Mesothelial cell of epicardium (in vitro differentiated cells): ENCODE measurements at regions not wholly inside any gene's neighbourhood (a gene's known extent, or its start where the extent isn't known, plus 50 kb on each side); places are given as distances from the start of the nearest gene placed in this dataset.

Experiments used
- DNase-seq, 2 experiments: peaks; one replicate each; pipeline ENCODE4 v3.0.0; 2021; ENCODE audit warnings: low spot score in 2 of 2; ENCODE audit not compliant: unreplicated experiment in 2 of 2
- H3K27ac Mint-ChIP-seq: 2 replicates; pipeline ENCODE4 v1.8.0; 2021; ENCODE audit warnings: mixed read lengths
- H3K27me3 Mint-ChIP-seq: 2 replicates; pipeline ENCODE4 v1.8.0; 2021; ENCODE audit warnings: low read depth, mixed read lengths
- H3K36me3 Mint-ChIP-seq: 2 replicates; pipeline ENCODE4 v1.8.0; 2021; ENCODE audit warnings: mixed read lengths
- H3K4me1 Mint-ChIP-seq: 2 replicates; pipeline ENCODE4 v1.8.0; 2021; ENCODE audit warnings: mixed read lengths
- H3K4me3 Mint-ChIP-seq: 2 replicates; pipeline ENCODE4 v1.8.0; 2021; ENCODE audit warnings: mild to moderate bottlenecking, moderate library complexity, mixed read lengths
- H3K9me3 Mint-ChIP-seq: 2 replicates; pipeline ENCODE4 v1.8.0; 2021; ENCODE audit warnings: mixed read lengths
- TF ChIP-seq, protein P1 (sequence below): fragments of 200-600 bp; sonication (generic); IDR thresholded peaks from one replicate; pipeline ENCODE4 v1.5.0; 2021; ENCODE audit warnings: antibody characterized with exemption; ENCODE audit not compliant: unreplicated experiment

DNA sequence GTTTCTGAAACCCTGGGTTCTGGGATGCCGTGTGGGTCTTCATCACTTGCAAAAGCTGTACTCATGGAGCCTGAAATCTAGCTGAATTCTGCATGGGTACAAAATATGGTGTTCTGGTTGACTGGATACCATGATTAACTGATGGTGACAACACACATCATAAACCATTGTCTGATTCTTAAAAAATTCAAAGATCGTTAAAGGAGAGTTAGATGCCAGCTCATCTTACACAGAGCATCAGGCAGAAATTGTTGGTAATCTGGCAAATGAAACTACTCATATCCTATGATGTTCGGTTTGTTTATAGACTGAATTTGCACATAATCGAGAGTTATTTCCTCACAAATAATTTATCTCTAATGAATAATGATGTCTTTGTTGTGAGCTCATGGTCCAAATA lies 218.1 kb upstream of the PKN2 start:
- H3K4me1 Mint-ChIP-seq = peaks cover 4% of the 10 kb centered on the region
- H3K4me3 Mint-ChIP-seq = no peak overlapping the region
- H3K9me3 Mint-ChIP-seq = peaks cover 6% of the 10 kb centered on the region
- no peak overlapping the region for H3K27ac Mint-ChIP-seq
- TF ChIP-seq, protein P1, sequence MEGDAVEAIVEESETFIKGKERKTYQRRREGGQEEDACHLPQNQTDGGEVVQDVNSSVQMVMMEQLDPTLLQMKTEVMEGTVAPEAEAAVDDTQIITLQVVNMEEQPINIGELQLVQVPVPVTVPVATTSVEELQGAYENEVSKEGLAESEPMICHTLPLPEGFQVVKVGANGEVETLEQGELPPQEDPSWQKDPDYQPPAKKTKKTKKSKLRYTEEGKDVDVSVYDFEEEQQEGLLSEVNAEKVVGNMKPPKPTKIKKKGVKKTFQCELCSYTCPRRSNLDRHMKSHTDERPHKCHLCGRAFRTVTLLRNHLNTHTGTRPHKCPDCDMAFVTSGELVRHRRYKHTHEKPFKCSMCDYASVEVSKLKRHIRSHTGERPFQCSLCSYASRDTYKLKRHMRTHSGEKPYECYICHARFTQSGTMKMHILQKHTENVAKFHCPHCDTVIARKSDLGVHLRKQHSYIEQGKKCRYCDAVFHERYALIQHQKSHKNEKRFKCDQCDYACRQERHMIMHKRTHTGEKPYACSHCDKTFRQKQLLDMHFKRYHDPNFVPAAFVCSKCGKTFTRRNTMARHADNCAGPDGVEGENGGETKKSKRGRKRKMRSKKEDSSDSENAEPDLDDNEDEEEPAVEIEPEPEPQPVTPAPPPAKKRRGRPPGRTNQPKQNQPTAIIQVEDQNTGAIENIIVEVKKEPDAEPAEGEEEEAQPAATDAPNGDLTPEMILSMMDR = no peak
- no peak for DNase-seq
- peaks cover 32% of the 10 kb centered on the region for H3K27me3 Mint-ChIP-seq
- no peaks in the 10 kb centered on the region for H3K36me3 Mint-ChIP-seq

DNA sequence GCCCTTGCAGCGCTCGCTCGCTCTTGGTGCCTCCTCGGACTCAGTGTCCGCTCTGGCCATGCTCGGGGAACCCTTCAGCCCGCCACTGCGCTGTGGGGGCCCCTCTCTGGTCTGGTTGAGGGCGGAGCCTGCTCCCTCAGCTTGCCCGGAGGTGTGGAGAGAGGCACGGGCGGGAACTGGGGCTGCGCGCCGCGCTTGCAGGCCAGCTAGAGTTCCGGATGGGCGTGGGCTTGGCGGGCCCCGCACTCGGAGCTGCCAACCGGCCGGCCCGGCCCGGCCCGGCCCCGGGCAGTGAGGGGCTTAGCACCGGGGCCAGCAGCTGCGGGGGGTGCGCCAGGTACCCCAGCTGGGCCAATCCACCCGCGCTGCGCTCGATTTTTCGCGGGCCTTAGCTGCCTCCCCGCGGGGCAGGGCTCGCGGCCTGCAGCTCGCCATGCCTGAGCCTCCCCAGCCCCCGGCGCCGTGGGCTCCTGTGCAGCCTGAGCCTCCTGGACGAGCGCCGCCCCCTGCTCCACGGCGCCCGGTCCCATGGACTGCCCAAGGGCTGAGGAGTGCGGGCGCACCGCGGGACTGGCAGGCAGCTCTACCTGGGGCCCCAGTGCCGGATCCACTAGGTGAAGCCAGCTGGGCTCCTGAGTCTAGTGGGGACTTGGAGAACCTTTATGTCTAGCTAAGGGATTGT lies 217.0 kb upstream of the PKN2 start:
- peaks cover 23% of the 10 kb centered on the region for H3K27me3 Mint-ChIP-seq
- H3K27ac Mint-ChIP-seq = no peak overlapping the region
- H3K9me3 Mint-ChIP-seq = peaks cover 6% of the 10 kb centered on the region
- H3K4me3 Mint-ChIP-seq = no peak overlapping the region
- H3K4me1 Mint-ChIP-seq = peaks cover 3% of the 10 kb centered on the region
- no peaks in the 10 kb centered on the region for H3K36me3 Mint-ChIP-seq
- TF ChIP-seq, protein P1 = no peak
- DNase-seq = no peak

DNA sequence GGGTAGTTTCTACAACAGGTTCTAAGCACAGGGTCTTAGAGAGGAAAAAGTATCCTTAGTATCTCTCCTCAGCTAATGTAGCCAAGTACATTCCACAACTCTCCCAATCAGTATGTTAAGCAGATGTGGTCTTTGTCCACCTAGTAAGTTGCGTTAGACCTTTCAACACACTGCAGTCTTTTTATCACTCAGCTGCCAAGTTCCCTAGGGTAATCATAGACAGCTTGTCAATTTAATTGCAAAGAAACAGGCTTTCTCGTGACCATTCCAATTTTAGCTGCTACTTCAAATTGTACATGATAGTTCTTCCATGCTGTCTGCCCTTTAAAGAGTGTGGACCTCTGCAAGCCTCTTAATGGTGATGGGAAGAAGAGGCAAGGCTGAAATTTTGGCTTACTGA lies 211.8 kb upstream of the PKN2 start:
- TF ChIP-seq, protein P1 = no peak
- Mint-ChIP-seq H3K27ac (no peak overlapping the region), H3K4me3 (no peak overlapping the region), H3K4me1 (no peaks in the 10 kb centered on the region), H3K36me3 (no peaks in the 10 kb centered on the region), H3K27me3 (no peaks in the 10 kb centered on the region), H3K9me3 (peaks cover 6% of the 10 kb centered on the region)
- no peak for DNase-seq

DNA sequence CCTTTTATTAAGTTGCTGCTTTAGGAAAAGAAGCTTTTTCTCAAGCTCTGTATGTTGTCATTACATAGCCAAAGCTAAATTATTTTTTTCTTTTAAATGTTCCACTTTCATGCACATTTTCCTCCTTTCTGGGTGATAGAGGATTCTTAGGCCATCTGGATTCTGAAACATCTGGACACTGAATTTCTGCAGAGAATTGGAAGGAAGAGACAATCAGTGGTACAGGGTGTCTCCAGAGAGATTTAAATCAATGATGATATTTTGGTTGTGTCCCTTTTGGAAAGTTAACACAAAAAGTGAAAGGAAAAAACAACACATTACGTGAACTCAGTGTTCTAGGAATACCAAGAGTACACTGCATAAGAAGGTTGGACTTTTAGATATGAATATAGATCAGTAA lies 211.4 kb upstream of the PKN2 start:
- Mint-ChIP-seq H3K27me3 (no peaks in the 10 kb centered on the region), H3K36me3 (no peaks in the 10 kb centered on the region), H3K9me3 (peaks cover 3% of the 10 kb centered on the region), H3K4me3 (no peak overlapping the region), H3K4me1 (no peaks in the 10 kb centered on the region), H3K27ac (no peak overlapping the region)
- TF ChIP-seq, protein P1 = no peak
- no peak for DNase-seq

DNA sequence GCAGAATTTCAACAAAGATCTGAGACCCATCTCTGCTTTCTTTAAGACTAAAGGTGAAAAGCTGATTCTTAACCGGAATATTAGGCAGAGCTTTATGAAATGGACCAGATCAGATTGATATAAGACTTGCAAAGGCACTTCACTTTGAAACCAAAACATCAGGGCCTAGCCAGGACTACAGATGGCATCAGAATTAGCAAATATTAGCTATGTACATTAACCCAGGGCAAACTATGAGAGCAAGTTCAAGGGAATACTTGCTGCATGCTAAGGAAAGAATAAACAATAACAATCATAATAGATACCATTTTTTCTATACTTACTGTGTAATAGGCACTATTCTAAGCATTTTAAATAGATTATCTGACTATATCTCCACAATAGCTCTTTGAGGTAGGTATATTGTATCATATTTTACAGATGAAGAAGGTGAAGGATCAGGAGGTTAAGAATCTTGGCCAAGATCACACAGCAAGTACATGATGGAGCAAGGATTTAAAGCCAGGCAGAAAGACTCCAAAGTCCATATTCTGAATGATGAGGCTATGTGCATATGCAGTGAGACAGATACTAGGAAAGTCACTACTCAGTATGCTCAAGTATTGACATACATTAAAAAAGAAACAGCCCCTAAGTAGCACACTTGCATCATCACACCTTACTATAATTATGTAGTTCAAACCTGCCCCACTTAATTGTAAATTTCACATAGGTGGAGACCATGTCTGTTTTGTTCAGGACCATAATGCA lies 209.3 kb upstream of the PKN2 start:
- TF ChIP-seq, protein P1 = no peak
- no peak overlapping the region for H3K27ac Mint-ChIP-seq
- H3K4me1 Mint-ChIP-seq = no peaks in the 10 kb centered on the region
- no peak for DNase-seq
- no peaks in the 10 kb centered on the region for H3K9me3 Mint-ChIP-seq
- no peaks in the 10 kb centered on the region for H3K27me3 Mint-ChIP-seq
- H3K36me3 Mint-ChIP-seq = no peaks in the 10 kb centered on the region
- H3K4me3 Mint-ChIP-seq = no peak overlapping the region
